Daoy (cell line): ENCODE measurements at regions not wholly inside any gene's neighbourhood (a gene's known extent, or its start where the extent isn't known, plus 50 kb on each side); places are given as distances from the start of the nearest gene placed in this dataset.
A peak's percentile ranks its signal among the peaks of the same experiment; 100 is the strongest.

Experiments
- DNase-seq: peaks from one replicate; pipeline ENCODE4 v3.0.0-alpha.2; 2015; ENCODE audit warnings: low read depth

GRCh38 chr13:106723036-106723435, 155.1 kb upstream of the ARGLU1 start:
- DNase-seq = no peak

- DNase-seq = no peak
Observed at GRCh38 chr13:106722620-106723019, 154.7 kb upstream of the ARGLU1 start.

GRCh38 chr13:106721599-106721998, 153.7 kb upstream of the ARGLU1 start:
- no peak for DNase-seq

- DNase-seq = no peak
Observed at GRCh38 chr13:106714271-106714982, 146.5 kb upstream of the ARGLU1 start.

GRCh38 chr13:106712381-106712780, 144.4 kb upstream of the ARGLU1 start:
- no peak for DNase-seq

- no peak for DNase-seq
Observed at GRCh38 chr13:106710266-106710665, 142.3 kb upstream of the ARGLU1 start.

GRCh38 chr13:106709522-106709921, 141.6 kb upstream of the ARGLU1 start:
- no peak for DNase-seq

GRCh38 chr13:106702505-106702904, 134.6 kb upstream of the ARGLU1 start:
- DNase-seq = no peak

GRCh38 chr13:106701771-106702341, 133.9 kb upstream of the ARGLU1 start:
- DNase-seq = no peak

- DNase-seq = peak; percentile 22
Observed at GRCh38 chr13:106700439-106700838, 132.5 kb upstream of the ARGLU1 start.

- DNase-seq = no peak
Observed at GRCh38 chr13:106700007-106700406, 132.1 kb upstream of the ARGLU1 start.

GRCh38 chr13:106699311-106699710, 131.4 kb upstream of the ARGLU1 start:
- no peak for DNase-seq

GRCh38 chr13:106696719-106697118, 128.8 kb upstream of the ARGLU1 start:
- no peak for DNase-seq

GRCh38 chr13:106696140-106696539, 128.2 kb upstream of the ARGLU1 start:
- DNase-seq = no peak

- DNase-seq = no peak
Observed at GRCh38 chr13:106695139-106695538, 127.2 kb upstream of the ARGLU1 start.

GRCh38 chr13:106691861-106692260, 123.9 kb upstream of the ARGLU1 start:
- DNase-seq = no peak

- no peak for DNase-seq
Observed at GRCh38 chr13:106691341-106691740, 123.4 kb upstream of the ARGLU1 start.

- no peak for DNase-seq
Observed at GRCh38 chr13:106690779-106691178, 122.8 kb upstream of the ARGLU1 start.

GRCh38 chr13:106689906-106690305, 122.0 kb upstream of the ARGLU1 start:
- DNase-seq = no peak

- no peak for DNase-seq
Observed at GRCh38 chr13:106688940-106689339, 121.0 kb upstream of the ARGLU1 start.

- DNase-seq = no peak
Observed at GRCh38 chr13:106686163-106686562, 118.2 kb upstream of the ARGLU1 start.

- no peak for DNase-seq
Observed at GRCh38 chr13:106685143-106685542, 117.2 kb upstream of the ARGLU1 start.

GRCh38 chr13:106683918-106684317, 116.0 kb upstream of the ARGLU1 start:
- no peak for DNase-seq

GRCh38 chr13:106683179-106683578, 115.2 kb upstream of the ARGLU1 start:
- DNase-seq = no peak
